ENCODE measurements at regions not wholly inside any gene's neighbourhood (a gene's known extent, or its start where the extent isn't known, plus 50 kb on each side); places are given as distances from the start of the nearest gene placed in this dataset.

DNA sequence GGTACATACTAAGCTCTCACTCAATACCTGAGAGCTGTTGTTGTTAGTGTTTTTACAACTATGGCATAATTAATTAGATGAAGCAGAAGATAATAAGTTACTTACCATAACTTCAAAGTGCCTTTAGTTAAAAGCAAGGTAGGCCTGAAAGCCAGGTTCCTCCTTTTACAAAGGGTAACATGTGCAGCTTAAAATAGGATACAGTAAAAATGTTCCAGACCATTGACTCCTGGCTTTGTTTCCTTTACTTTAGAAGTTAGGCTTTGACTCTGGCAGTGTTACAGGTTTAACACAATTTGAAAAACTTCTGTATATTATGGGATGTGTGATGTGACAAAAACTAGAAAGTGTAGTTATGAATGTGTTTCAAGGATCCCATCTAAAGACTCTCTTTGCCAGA lies 522.5 kb downstream of the EPM2A start:
- intact Hi-C loops (cut with micrococcal nuclease; ENCODE audit: unreplicated experiment) = loop anchor here (5.0 kb wide), 2 partner anchors 261 to 1106 kb away; no protein-coding TSS in a partner anchor
- DNase-seq (ENCODE audit: low spot score) = no peak

DNA sequence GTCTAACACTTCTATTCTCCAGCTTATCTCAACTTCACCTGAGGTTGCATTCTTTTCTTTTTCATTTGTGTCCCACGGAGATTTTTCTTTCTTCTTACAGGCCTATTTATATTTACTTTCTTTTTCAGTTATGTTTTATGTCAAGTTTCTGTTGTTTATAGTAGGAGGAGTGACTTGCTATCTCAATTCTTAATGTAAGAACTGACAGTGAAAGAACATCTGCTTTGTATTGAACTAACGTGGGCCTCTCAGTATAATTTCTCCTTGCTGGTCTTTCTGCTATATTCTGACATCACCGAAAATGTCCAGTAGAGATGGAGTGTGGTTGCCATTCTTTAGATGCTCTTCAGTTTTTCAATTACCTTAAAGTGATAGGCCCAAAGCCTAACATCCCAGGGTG lies 521.7 kb downstream of the EPM2A start:
- H3K27ac ChIP-seq (ENCODE audit: low read depth, low read length, poor library complexity, severe bottlenecking) = peak overlapping the region; percentile 60
- no TSS peak for BruUV-seq (replicated peaks)
- no peak overlapping the region for H3K4me3 ChIP-seq (ENCODE audit: low read depth, low read length, poor library complexity, severe bottlenecking)
- TF ChIP-seq EZH2 (IDR thresholded peaks at IDR 0.05; ENCODE audit: borderline replicate concordance, low read depth, low read length, poor library complexity, severe bottlenecking) = no peak
- TF ChIP-seq, protein P1, sequence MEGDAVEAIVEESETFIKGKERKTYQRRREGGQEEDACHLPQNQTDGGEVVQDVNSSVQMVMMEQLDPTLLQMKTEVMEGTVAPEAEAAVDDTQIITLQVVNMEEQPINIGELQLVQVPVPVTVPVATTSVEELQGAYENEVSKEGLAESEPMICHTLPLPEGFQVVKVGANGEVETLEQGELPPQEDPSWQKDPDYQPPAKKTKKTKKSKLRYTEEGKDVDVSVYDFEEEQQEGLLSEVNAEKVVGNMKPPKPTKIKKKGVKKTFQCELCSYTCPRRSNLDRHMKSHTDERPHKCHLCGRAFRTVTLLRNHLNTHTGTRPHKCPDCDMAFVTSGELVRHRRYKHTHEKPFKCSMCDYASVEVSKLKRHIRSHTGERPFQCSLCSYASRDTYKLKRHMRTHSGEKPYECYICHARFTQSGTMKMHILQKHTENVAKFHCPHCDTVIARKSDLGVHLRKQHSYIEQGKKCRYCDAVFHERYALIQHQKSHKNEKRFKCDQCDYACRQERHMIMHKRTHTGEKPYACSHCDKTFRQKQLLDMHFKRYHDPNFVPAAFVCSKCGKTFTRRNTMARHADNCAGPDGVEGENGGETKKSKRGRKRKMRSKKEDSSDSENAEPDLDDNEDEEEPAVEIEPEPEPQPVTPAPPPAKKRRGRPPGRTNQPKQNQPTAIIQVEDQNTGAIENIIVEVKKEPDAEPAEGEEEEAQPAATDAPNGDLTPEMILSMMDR (conservative IDR thresholded peaks at IDR 0.05; ENCODE audit: low read depth, low read length) = no peak
- no peaks in the 10 kb centered on the region for H3K27me3 ChIP-seq (replicated peaks; ENCODE audit: insufficient read depth, low read depth, low read length, poor library complexity)
- no peaks in the 10 kb centered on the region for H3K36me3 ChIP-seq (ENCODE audit: insufficient read depth, low read length, poor library complexity, severe bottlenecking)
- H3K4me1 ChIP-seq (ENCODE audit: insufficient read depth, low read length, poor library complexity, severe bottlenecking) = peaks cover 17% of the 10 kb centered on the region
- no peaks in the 10 kb centered on the region for H3K9me3 ChIP-seq (ENCODE audit: low read depth, low read length, poor library complexity, severe bottlenecking)
- no peak for DNase-seq (ENCODE audit: low spot score)
- intact Hi-C loops (cut with micrococcal nuclease; ENCODE audit: unreplicated experiment) = loop anchor here (1.0 to 5.0 kb wide), 5 partner anchors 183 to 1106 kb away; no protein-coding TSS in a partner anchor
- POLR2A ChIA-PET (ENCODE audit: low non-redundant PET) = no interaction called here
- CTCF ChIA-PET = no interaction called here

More for the DNA sequence above, 522.5 kb downstream of the EPM2A start:
- no peak overlapping the region for H3K4me3 ChIP-seq (ENCODE audit: low read depth, low read length, poor library complexity, severe bottlenecking)
- no TSS peak for BruUV-seq (replicated peaks)
- H3K27ac ChIP-seq (ENCODE audit: low read depth, low read length, poor library complexity, severe bottlenecking) = no peak overlapping the region
- ChIA-PET CTCF (interaction anchor here (0.6 to 0.7 kb wide), 4 partner anchors 22 to 731 kb away, joined by 3 to 6 read pairs (median 4); no protein-coding TSS in a partner anchor), POLR2A (ENCODE audit: low non-redundant PET) (no interaction called here)
- H3K4me1 ChIP-seq (ENCODE audit: insufficient read depth, low read length, poor library complexity, severe bottlenecking) = peaks cover 17% of the 10 kb centered on the region
- H3K27me3 ChIP-seq (replicated peaks; ENCODE audit: insufficient read depth, low read depth, low read length, poor library complexity) = no peaks in the 10 kb centered on the region
- H3K9me3 ChIP-seq (ENCODE audit: low read depth, low read length, poor library complexity, severe bottlenecking) = no peaks in the 10 kb centered on the region
- TF ChIP-seq, protein P1 (conservative IDR thresholded peaks at IDR 0.05; ENCODE audit: low read depth, low read length) = no peak
- no peak for TF ChIP-seq EZH2 (IDR thresholded peaks at IDR 0.05; ENCODE audit: borderline replicate concordance, low read depth, low read length, poor library complexity, severe bottlenecking)
- no peaks in the 10 kb centered on the region for H3K36me3 ChIP-seq (ENCODE audit: insufficient read depth, low read length, poor library complexity, severe bottlenecking)

DNA sequence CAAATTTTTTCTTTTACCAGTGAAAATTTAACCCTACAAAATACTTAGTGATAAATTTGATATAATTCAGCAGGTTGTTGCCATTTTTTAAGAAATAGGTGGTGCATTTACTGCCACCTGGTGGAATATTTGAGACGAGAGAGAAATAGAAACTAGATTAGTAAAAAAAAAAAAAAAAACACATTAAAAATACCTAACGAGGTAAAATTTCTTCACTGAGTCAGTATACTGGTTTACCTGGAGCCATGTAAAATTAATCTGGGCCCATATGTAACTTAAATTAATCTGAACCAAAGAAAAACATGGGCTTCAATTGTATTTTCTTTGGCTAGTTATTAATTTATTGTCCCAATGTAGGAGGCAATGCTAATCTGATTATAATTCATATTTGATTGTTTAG lies 520.8 kb downstream of the EPM2A start:
- Histone ChIP-seq H3K27me3 (replicated peaks; ENCODE audit: insufficient read depth, low read depth, low read length, poor library complexity) (no peaks in the 10 kb centered on the region), H3K4me3 (ENCODE audit: low read depth, low read length, poor library complexity, severe bottlenecking) (no peak overlapping the region), H3K4me1 (ENCODE audit: insufficient read depth, low read length, poor library complexity, severe bottlenecking) (peaks cover 17% of the 10 kb centered on the region), H3K9me3 (ENCODE audit: low read depth, low read length, poor library complexity, severe bottlenecking) (no peaks in the 10 kb centered on the region), H3K36me3 (ENCODE audit: insufficient read depth, low read length, poor library complexity, severe bottlenecking) (no peaks in the 10 kb centered on the region), H3K27ac (ENCODE audit: low read depth, low read length, poor library complexity, severe bottlenecking) (peak overlapping the region; percentile 60)
- intact Hi-C loops (cut with micrococcal nuclease; ENCODE audit: unreplicated experiment) = loop anchor here (1.0 to 5.0 kb wide), 5 partner anchors 184 to 1107 kb away; no protein-coding TSS in a partner anchor
- DNase-seq (ENCODE audit: low spot score) = peak; percentile 72
- ChIA-PET CTCF (interaction anchor here (0.7 kb wide), 1 partner anchor 625 kb away, joined by 5 read pairs; no protein-coding TSS in a partner anchor), POLR2A (ENCODE audit: low non-redundant PET) (no interaction called here)
- BruUV-seq (replicated peaks) = no TSS peak
- TF ChIP-seq EZH2 (IDR thresholded peaks at IDR 0.05; ENCODE audit: borderline replicate concordance, low read depth, low read length, poor library complexity, severe bottlenecking) = no peak
- TF ChIP-seq, protein P1 (conservative IDR thresholded peaks at IDR 0.05; ENCODE audit: low read depth, low read length) = peak; percentile 78
